ENCODE measurements at regions not wholly inside any gene's neighbourhood (a gene's known extent, or its start where the extent isn't known, plus 50 kb on each side); places are given as distances from the start of the nearest gene placed in this dataset.
"Not testable (repeated sequence)": the region's sequence is repeated elsewhere in the genome, so short reads cannot be mapped to it uniquely, and the experiment has no call there.

GRCh38 chr5:32928761-32929160 is 217.6 kb downstream of the NPR3 start:
- DNase-seq (ENCODE audit: low read depth, low spot score) (no peak), FAIRE-seq (no peak)
- CTCF ChIA-PET, result no interaction called here
- H3K27ac ChIP-seq (ENCODE audit: insufficient read depth, low read depth, low read length), result no peak overlapping the region
- H2AFZ ChIP-seq (ENCODE audit: low read depth, low read length), result no peak overlapping the region
- no peak for TF ChIP-seq MYC (IDR thresholded peaks at IDR 0.05; ENCODE audit: low read depth, low read length)
- no peak for TF ChIP-seq EZH2 (IDR thresholded peaks at IDR 0.05; ENCODE audit: borderline replicate concordance, low read depth, low read length, severe bottlenecking)
- TF ChIP-seq CTCF (IDR thresholded peaks at IDR 0.05; ENCODE audit: extremely low read depth in 1 of 2, insufficient read depth in 1 of 2, low read depth in 1 of 2, low read length in 2 of 2), result no peak
- TF ChIP-seq POLR2A (IDR thresholded peaks at IDR 0.05; ENCODE audit: low read depth, low read length), result no peak
- H3K9me1 ChIP-seq (replicated peaks; ENCODE audit: control insufficient read depth, extremely low read depth, insufficient read depth, low read length), result no peaks in the 10 kb centered on the region
- BruUV-seq (replicated peaks), result no TSS peak
- no peaks in the 10 kb centered on the region for H3K9me3 ChIP-seq (replicated peaks; ENCODE audit: control insufficient read depth, insufficient read depth, low read length)
- H3K27me3 ChIP-seq (ENCODE audit: control insufficient read depth in 2 of 2, insufficient read depth in 2 of 2, low read length in 2 of 2), result no peaks in the 10 kb centered on the region
- dilution Hi-C loops (cut with MboI; ENCODE audit: extremely low pct_ligation_motif_present, low sequenced_read_pairs), result no loop called here
- POLR2A ChIA-PET, result no interaction called here
- H3K4me3 ChIP-seq (replicated peaks in 1 of 3; ENCODE audit: insufficient read depth in 1 of 3, low read depth in 1 of 3, low read length in 3 of 3), result no peak overlapping the region
- intact Hi-C loops (cut with micrococcal nuclease), result no loop called here
- H3K9ac ChIP-seq (replicated peaks; ENCODE audit: extremely low read depth, insufficient read depth, low read length), result no peak overlapping the region
- H3K4me2 ChIP-seq (ENCODE audit: insufficient read depth, low read length), result no peak overlapping the region
- no peaks in the 10 kb centered on the region for H3K79me2 ChIP-seq (ENCODE audit: control insufficient read depth, insufficient read depth, low read length)
- H3K36me3 ChIP-seq (ENCODE audit: control insufficient read depth in 2 of 2, extremely low read depth in 1 of 2, insufficient read depth in 2 of 2, low read length in 2 of 2), result no peaks in the 10 kb centered on the region
- no peaks in the 10 kb centered on the region for H3K4me1 ChIP-seq (ENCODE audit: control insufficient read depth, extremely low read depth, insufficient read depth, low read length)
- no peaks in the 10 kb centered on the region for H4K20me1 ChIP-seq (replicated peaks; ENCODE audit: control insufficient read depth, extremely low read depth, insufficient read depth, low read length)

DNA sequence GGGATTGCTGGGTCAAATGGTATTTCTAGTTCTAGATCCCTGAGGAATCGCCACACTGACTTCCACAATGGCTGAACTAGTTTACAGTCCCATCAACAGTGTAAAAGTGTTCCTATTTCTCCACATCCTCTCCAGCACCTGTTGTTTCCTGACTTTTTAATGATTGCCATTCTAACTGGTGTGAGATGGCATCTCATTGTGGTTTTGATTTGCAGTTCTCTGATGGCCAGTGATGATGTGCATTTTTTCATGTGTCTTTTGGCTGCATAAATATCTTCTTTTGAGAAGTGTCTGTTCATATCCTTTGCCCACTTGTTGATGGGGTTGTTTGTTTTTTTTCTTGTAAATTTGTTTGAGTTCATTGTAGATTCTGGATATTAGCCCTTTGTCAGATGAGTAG is 220.3 kb downstream of the NPR3 start:
- dilution Hi-C loops (cut with MboI; ENCODE audit: extremely low pct_ligation_motif_present, low sequenced_read_pairs); DNase-seq (ENCODE audit: low read depth, low spot score); FAIRE-seq; H3K4me2 ChIP-seq (ENCODE audit: insufficient read depth, low read length); H3K27me3 ChIP-seq (ENCODE audit: control insufficient read depth in 2 of 2, insufficient read depth in 2 of 2, low read length in 2 of 2); intact Hi-C loops (cut with micrococcal nuclease); H3K27ac ChIP-seq (ENCODE audit: insufficient read depth, low read depth, low read length); CTCF ChIA-PET; BruUV-seq (replicated peaks); H3K79me2 ChIP-seq (ENCODE audit: control insufficient read depth, insufficient read depth, low read length); H3K9me1 ChIP-seq (replicated peaks; ENCODE audit: control insufficient read depth, extremely low read depth, insufficient read depth, low read length); H3K36me3 ChIP-seq (ENCODE audit: control insufficient read depth in 2 of 2, extremely low read depth in 1 of 2, insufficient read depth in 2 of 2, low read length in 2 of 2); H3K4me3 ChIP-seq (replicated peaks in 1 of 3; ENCODE audit: insufficient read depth in 1 of 3, low read depth in 1 of 3, low read length in 3 of 3); POLR2A ChIA-PET; H4K20me1 ChIP-seq (replicated peaks; ENCODE audit: control insufficient read depth, extremely low read depth, insufficient read depth, low read length); H3K4me1 ChIP-seq (ENCODE audit: control insufficient read depth, extremely low read depth, insufficient read depth, low read length); H2AFZ ChIP-seq (ENCODE audit: low read depth, low read length); H3K9ac ChIP-seq (replicated peaks; ENCODE audit: extremely low read depth, insufficient read depth, low read length); H3K9me3 ChIP-seq (replicated peaks; ENCODE audit: control insufficient read depth, insufficient read depth, low read length): not testable (repeated sequence)

Data from endothelial cell of umbilical vein (primary cell).